DND-41 (cell line): ENCODE measurements at regions not wholly inside any gene's neighbourhood (a gene's known extent, or its start where the extent isn't known, plus 50 kb on each side); places are given as distances from the start of the nearest gene placed in this dataset.

Experiments used
- ATAC-seq: fragments of 200-7000 bp; cut with Tn5 transposase; 3 replicates; pipeline ENCODE4 v1.9.1; 2021; ENCODE audit warnings: low read depth; ENCODE audit not compliant: insufficient read depth
- DNase-seq: peaks from one replicate; pipeline ENCODE4 v3.0.0-alpha.2; 2020
- H2AFZ ChIP-seq: 2 replicates; pipeline ENCODE4 v1.6.0; 2012; ENCODE audit warnings: low read depth, low read length
- H3K27ac ChIP-seq: 2 replicates; pipeline ENCODE4 v1.5.1; 2012; ENCODE audit warnings: low read length, inconsistent platforms
- H3K27me3 ChIP-seq: fragments of 200-600 bp; sonication (generic); 2 replicates; pipeline ENCODE4 v1.6.0; 2012; ENCODE audit warnings: low read length, mild to moderate bottlenecking, inconsistent platforms; ENCODE audit not compliant: insufficient read depth, poor library complexity
- H3K36me3 ChIP-seq: 2 replicates; pipeline ENCODE4 v1.5.1; 2012; ENCODE audit warnings: low read length, inconsistent platforms; ENCODE audit not compliant: insufficient read depth
- H3K4me1 ChIP-seq: 2 replicates; pipeline ENCODE4 v1.5.1; 2012; ENCODE audit warnings: mild to moderate bottlenecking, low read length; ENCODE audit not compliant: insufficient read depth
- H3K4me2 ChIP-seq: 2 replicates; pipeline ENCODE4 v1.6.0; 2012; ENCODE audit warnings: mild to moderate bottlenecking, moderate library complexity, low read length, inconsistent platforms; ENCODE audit not compliant: insufficient read depth
- H3K4me3 ChIP-seq, 2 experiments: fragments of 200-600 bp in 1 of 2; shearing (Covaris generic) in 1 of 2; 2 replicates each; pipeline ENCODE4 v1.5.1; 2012 to 2016; ENCODE audit warnings: inconsistent platforms in 2 of 2, low read length in 2 of 2, mild to moderate bottlenecking in 2 of 2, low read depth in 1 of 2, moderate library complexity in 1 of 2
- H3K79me2 ChIP-seq: 2 replicates; pipeline ENCODE4 v1.6.0; 2012; ENCODE audit warnings: low read length, inconsistent platforms; ENCODE audit not compliant: insufficient read depth
- H3K9ac ChIP-seq: 2 replicates; pipeline ENCODE4 v1.6.0; 2012; ENCODE audit warnings: low read depth, mild to moderate bottlenecking, inconsistent platforms, low read length, moderate library complexity
- H3K9me3 ChIP-seq: 2 replicates; pipeline ENCODE4 v1.5.1; 2012; ENCODE audit warnings: low read length, moderate library complexity, mild to moderate bottlenecking, inconsistent platforms; ENCODE audit not compliant: insufficient read depth, severe bottlenecking
- H4K20me1 ChIP-seq: 2 replicates; pipeline ENCODE4 v1.6.0; 2012; ENCODE audit warnings: low read length; ENCODE audit not compliant: insufficient read depth
- CTCF ChIP-seq: IDR thresholded peaks from 2 replicates; pipeline ENCODE4 v1.5.1; 2012; ENCODE audit warnings: borderline replicate concordance, low read length, moderate library complexity, mild to moderate bottlenecking; ENCODE audit not compliant: poor library complexity, severe bottlenecking; ENCODE audit errors: extremely low read depth
- EZH2 ChIP-seq: IDR thresholded peaks from 3 replicates; pipeline ENCODE4 v1.6.1; 2012; ENCODE audit warnings: borderline replicate concordance, low read depth, mild to moderate bottlenecking, moderate library complexity, low read length, inconsistent platforms; ENCODE audit not compliant: severe bottlenecking

DNA sequence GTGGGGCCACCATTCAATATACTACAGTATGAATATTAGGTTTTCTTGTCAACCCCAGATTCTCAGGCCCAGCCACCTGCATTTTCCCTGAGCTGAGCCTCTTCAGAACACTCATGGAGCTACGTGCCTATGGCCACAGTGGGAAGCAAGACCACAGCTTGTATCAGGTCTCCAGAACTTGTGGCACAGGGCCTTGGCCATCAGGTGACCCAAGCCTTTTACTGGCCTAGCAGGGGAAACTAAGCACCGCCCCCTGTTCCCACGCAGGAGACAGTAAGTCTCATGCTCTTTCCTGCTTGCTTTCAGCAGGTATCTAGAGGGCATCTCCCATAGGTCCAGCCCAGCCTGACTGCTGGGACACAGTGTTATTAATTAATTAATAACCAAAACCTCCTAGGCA is 138.4 kb upstream of the MAMLD1 start:
- Histone ChIP-seq H3K4me1 (0 out of 2 replicates have a peak, but pooled peaks cover 3% of the 10 kb centered on the region), H3K79me2 (no peaks in the 10 kb centered on the region), H3K9me3 (no peaks in the 10 kb centered on the region), H3K27me3 (no peaks in the 10 kb centered on the region), H3K4me2 (no peak overlapping the region), H3K9ac (no peak overlapping the region), H3K27ac (no peak overlapping the region), H3K4me3 (no peak overlapping the region), H4K20me1 (no peaks in the 10 kb centered on the region), H2AFZ (no peak overlapping the region), H3K36me3 (no peaks in the 10 kb centered on the region)
- TF ChIP-seq EZH2 (no peak), CTCF (no peak)
- no peak for ATAC-seq
- DNase-seq, result no peak

- Histone ChIP-seq H3K9me3 (no peaks in the 10 kb centered on the region), H2AFZ (no peak overlapping the region), H3K27me3 (no peaks in the 10 kb centered on the region), H4K20me1 (no peaks in the 10 kb centered on the region), H3K4me3 (no peak overlapping the region), H3K79me2 (no peaks in the 10 kb centered on the region), H3K9ac (no peak overlapping the region), H3K4me2 (no peak overlapping the region), H3K36me3 (no peaks in the 10 kb centered on the region), H3K27ac (no peak overlapping the region), H3K4me1 (0 out of 2 replicates have a peak, but pooled peaks cover 3% of the 10 kb centered on the region)
- TF ChIP-seq EZH2 (no peak), CTCF (no peak)
- DNase-seq (no peak), ATAC-seq (no peak)
Measured at GRCh38 chrX:150225266-150225665, 137.9 kb upstream of the MAMLD1 start.

DNA sequence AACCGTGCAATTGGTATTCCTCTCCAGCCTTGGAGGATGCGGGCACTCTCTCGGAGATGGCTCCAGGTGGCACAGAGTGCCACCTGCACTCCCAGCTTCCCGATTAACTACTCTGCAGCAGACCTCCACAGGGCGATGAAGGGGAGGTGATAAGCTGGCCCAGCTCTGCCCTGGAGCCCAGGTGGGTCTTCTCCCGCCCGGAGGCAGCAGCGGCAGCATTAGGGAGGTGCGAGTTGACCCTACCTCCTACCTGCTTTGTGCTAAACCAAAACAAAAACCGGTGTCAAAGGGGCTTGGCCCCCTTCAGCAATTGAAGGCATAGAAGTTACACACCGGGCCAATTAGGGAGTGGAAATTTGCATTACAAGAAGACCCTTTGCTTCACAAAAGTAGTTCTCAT is 137.4 kb upstream of the MAMLD1 start:
- ATAC-seq, result no peak
- H2AFZ ChIP-seq, result no peak overlapping the region
- no peaks in the 10 kb centered on the region for H3K27me3 ChIP-seq

More for the DNA sequence above, 137.4 kb upstream of the MAMLD1 start:
- Histone ChIP-seq H3K27ac (no peak overlapping the region), H4K20me1 (no peaks in the 10 kb centered on the region), H3K4me2 (no peak overlapping the region), H3K9me3 (no peaks in the 10 kb centered on the region), H3K4me3 (no peak overlapping the region), H3K79me2 (no peaks in the 10 kb centered on the region), H3K4me1 (0 out of 2 replicates have a peak, but pooled peaks cover 3% of the 10 kb centered on the region), H3K36me3 (no peaks in the 10 kb centered on the region), H3K9ac (no peak overlapping the region)
- no peak for TF ChIP-seq CTCF
- TF ChIP-seq EZH2, result no peak
- no peak for DNase-seq
